SK-N-MC (cell line): ENCODE measurements at regions not wholly inside any gene's neighbourhood (a gene's known extent, or its start where the extent isn't known, plus 50 kb on each side); places are given as distances from the start of the nearest gene placed in this dataset.

ENCODE experiments used
- EZH2 ChIP-seq: fragments of 200-600 bp; sonication (generic); IDR thresholded peaks from one replicate; pipeline ENCODE4 v1.6.1; 2017; ENCODE audit warnings: antibody characterized with exemption
- POLR2AphosphoS5 ChIP-seq: IDR thresholded peaks from 2 replicates; pipeline ENCODE4 v1.6.1; 2012; ENCODE audit warnings: mild to moderate bottlenecking, low read depth, low read length, borderline replicate concordance

DNA sequence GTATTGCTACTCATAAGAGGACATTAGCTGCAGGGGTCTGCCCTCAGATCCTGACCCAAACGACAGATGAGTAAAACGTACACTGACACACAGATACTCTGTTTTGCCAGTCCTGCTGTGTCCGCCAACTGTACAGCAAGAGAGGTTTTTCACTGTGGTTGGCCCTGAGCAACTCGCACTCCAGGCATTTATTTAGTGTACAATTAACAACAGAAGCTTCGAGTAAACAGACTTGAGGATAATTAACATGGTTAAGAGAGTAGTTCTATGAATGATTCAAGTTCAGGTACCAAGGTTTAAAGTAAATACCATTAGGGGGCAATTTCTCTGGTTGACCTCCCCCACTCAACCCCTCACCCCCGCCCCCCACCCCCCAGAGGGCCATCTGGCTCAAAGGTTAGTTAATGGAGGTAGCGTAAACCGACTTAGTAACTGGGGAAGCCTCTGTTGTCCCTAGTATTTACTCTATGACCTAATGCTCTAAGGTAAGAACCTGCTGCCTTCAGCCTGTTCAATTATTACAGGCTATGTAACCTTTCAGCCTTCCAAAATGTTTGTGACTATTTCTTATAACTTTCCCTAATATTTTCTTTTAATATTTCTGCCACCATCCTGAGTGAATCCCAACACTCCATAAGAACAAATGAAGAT lies 103.9 kb upstream of the XIRP2 start:
- TF ChIP-seq POLR2AphosphoS5 (no peak), EZH2 (no peak)
